HG02981 (cell line): ENCODE measurements at regions not wholly inside any gene's neighbourhood (a gene's known extent, or its start where the extent isn't known, plus 50 kb on each side); places are given as distances from the start of the nearest gene placed in this dataset.
"Not testable (repeated sequence)": the region's sequence is repeated elsewhere in the genome, so short reads cannot be mapped to it uniquely, and the experiment has no call there.

Source experiments
- ATAC-seq: cut with Tn5 transposase; IDR thresholded peaks from one replicate; pipeline ENCODE4 v1.9.1; 2021; ENCODE audit warnings: mild to moderate bottlenecking, moderate library complexity; ENCODE audit not compliant: unreplicated experiment

DNA sequence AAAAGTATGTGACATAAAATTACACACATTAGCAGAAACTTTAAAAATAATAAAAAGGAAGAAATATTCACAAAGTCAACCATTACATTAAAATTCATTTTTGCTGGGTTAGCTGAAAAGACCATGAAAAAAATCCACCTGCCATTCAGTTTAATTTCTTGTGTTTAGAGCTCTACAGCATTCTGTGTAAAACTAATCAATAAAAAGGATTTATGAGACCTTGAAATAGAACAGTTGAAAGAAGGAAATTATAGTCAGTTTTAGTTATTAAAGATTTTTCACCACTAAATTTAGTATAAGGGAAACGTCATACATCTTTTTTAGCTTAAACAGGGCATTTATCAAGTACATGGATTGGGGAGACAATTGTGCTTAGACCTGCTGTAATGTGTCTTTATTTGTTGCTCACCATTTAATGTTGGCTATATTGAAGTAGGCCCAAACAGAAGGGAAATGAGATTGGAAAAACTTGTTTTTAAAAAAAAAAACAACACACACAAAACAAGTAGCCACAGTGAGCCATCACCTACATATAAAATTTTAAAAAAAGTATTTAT lies 438.7 kb upstream of the POU3F2 start:
- no peak for ATAC-seq

DNA sequence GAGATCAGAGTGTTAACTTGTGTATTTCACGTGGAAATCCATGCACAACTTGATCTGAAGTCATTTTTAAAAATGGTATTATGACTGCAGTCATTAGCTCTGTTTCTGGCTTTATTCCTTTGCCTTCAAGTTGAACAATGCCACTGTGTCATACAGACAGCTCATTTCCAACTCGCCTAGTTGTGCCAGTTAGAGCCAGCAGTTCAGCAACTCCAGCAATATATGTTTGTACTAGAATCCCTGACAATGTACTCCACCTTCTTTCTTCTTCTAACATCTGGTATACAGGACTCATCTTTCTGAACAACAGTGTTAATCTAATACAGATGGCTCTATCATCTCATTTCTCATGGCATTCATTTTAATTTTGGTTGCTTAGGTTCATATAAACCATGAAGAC lies 418.3 kb upstream of the POU3F2 start:
- no peak for ATAC-seq

DNA sequence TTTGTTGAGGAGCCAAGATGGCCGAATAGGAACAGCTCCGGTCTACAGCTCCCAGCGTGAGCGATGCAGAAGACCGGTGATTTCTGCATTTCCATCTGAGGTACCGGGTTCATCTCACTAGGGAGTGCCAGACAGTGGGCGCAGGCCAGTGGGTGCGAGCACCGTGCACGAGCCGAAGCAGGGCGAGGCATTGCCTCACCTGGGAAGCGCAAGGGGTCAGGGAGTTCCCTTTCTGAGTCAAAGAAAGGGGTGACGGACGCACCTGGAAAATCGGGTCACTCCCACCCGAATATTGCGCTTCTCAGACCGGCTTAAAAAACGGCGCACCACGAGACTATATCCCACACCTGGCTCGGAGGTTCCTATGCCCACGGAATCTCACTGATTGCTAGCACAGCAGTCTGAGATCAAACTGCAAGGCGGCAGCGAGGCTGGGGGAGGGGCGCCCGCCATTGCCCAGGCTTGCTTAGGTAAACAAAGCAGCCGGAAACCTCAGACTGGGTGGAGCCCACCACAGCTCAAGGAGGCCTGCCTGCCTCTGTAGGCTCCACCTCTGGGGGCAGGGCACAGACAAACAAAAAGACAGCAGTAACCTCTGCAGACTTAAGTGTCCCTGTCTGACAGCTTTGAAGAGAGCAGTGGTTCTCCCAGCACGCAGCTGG lies 417.7 kb upstream of the POU3F2 start:
- ATAC-seq, result not testable (repeated sequence)

DNA sequence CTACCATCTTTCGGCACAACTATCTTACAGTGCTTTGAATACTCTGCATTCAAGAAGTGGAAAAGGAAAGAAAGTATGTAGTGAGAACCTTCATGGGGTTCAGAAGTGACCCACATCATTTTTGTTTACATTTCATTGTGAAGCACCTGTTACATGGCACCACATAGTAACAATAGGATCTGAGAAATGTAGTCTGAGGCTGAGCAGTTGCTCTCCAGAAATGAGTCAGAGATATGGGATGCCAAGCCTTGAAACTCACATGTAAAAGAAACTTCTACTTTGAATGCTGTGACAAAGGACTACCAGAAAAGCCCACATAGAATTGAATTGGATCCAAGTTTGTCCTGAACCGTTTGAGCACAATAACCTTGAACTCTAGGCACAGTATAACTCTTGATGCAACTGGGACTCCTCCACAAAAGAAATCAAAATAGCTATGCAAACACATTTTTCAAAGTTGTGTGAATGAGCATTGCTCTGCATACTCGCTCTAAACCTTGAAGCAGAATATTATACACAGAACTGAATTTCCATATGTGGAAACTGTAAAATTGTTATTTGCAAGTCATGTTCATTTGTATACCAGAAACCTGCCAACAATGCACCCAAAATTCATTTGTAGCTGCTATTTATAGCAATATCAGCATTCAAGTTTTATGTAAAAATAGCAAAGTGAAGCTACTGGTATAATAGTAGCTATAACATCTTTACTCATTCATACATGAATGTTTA lies 400.9 kb upstream of the POU3F2 start:
- ATAC-seq, result peak; percentile 87

DNA sequence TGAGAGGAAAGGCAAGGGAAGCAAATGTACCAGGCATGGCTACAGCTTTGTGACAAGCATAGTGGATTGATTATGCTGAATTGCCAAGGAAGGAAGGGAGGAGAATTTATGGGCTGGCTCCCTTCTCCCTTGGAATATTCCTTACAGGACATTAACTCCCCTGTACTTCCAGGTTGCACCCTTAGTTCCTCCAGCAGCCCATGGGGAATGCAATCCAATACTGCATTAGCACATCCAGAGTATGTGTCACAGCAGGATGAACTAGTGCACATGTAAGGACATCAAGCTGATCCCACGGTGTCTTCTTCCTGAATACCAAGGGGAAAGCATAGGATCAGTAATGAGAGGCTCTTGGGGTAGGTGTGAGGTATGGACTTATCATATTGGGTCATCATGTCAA lies 390.7 kb upstream of the POU3F2 start:
- no peak for ATAC-seq

DNA sequence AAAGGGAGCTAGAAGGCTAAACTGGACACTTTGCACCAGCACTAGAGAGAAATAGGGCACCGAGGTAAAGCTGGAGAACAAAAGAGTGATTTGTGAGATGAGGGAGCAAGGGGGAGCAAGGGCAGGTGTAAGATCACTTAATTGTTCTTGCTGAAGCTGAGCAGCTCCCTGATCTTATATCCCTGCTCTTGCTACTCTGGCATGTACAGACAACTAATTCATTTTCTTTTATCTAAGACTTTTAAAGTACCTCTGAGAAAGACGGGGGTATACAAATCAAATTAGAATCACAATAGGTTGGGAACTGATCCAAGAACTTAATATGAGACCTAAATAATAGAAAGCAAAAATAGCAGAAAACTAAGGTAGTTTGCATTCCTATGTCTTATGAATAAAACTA lies 381.7 kb upstream of the POU3F2 start:
- ATAC-seq, result no peak

DNA sequence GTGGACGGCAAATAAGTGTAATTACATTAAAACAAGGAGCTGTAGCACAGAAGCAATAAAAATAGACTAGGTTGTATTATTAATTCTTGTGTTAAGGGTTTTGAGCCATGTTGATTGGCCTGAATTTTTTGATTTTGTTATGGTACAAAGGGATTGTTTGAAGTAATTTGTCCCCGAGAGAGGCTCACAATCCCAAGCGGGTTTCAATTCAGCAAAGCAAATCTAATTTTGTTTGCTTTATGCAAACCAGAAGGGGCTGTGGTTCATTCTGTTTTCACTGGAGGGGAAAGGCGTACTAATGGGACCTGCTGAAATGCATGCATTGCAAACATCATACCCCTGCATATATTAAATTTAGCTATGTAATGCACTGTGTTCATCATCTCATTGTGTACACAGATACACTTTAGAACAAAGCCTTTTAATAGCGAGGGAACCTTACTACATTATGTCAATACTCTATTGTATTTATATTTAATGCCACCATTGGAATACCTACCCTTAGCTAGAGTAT lies 379.5 kb upstream of the POU3F2 start:
- ATAC-seq, result no peak

DNA sequence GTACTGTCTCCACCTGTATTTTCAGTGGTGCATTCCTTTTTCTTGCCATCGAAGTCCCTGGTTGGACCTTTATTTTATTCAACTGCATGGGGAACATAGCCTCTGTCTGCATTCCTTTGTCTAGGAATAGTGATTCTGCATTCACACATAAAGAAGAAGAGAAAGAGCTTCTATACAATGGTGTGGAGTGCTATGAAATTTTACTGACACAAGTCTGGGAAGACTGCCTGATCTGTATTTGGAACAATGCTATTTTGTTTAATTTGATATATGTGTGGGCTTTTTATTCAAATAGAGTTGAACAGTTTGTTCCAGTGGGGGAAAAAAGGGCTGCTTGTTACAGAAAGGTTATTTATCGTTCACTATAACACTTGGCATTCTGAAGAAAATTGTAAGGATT lies 375.7 kb upstream of the POU3F2 start:
- ATAC-seq, result no peak

DNA sequence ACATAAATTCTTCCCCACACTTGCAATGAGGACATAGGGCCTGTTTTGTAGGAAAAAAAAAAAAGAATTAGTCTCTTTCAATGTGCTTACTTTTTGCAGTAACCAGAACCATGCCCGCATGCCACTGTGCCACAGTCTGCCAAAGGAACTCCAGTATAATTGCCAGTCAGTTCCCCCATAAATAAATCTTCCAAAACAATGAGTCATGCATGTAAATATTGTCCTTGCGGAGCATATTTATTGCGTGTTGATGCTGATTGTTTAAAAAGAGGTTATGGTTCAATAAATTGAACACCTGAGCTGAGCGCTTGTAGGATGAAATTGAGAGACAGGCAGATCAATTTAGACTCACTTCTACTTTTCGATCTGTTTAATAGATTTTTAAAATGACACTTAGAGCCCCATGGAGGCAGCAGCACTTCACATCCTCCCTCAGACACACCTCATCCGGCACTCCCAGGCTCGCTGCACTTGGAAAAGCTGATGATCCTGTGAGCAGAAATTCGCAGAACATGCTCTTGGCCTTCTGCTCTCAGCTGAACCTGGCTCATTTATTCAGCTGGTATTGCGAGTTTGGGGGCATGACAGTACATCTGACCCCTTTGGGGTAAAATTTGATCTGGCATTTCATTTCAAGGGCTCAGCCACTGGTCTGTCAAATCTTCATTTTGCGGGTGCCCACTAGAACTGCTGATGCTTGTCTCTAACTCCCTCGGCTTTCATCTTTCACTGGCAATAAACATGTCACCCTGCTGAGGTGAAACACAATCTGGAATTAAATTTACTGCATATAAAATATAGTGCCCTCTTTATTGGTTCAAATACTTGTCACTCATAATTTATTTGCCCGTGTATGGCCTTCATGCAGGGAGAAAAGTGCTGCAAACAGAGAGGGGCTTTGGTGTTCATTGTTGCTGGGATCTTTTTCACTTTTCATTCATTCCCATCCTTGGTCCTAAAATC lies 371.1 kb upstream of the POU3F2 start:
- ATAC-seq, result no peak

DNA sequence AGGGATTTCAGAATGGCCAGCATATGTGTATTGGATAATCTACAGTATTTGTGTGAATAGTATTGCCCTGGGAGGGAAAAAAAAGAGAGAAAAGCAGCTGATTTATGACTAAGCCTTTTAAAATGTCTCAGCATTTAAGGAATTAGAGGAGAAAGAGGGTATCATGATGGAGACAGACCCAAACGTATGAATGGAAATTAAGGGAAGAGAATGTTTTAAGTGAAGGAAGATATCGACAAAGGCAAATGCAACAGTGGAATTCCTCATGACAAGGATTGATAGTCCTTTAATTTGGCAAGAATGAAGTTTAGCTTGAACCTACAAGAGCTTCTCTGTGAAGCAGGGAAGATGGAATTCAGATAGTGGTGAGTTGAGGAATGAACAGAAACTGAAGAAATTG lies 367.3 kb upstream of the POU3F2 start:
- ATAC-seq, result no peak

DNA sequence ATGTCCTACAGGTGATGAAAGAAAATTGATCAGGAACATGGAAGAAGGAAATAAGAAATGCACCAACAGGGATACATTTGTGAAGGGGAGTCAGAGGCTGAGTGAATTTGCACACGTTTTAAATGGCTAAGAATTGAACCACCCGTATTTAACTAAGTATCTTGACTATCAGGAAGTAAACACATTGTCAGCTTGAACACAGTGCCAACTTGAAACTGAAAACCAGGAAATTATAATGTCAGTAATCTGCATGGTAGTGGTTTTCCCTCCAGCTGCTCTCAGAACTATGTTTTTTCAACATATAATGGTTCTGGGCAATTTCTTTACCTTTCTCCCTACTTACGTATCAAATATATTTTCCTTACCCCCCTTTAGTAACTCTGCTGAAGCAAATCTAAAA lies 366.5 kb upstream of the POU3F2 start:
- no peak for ATAC-seq

DNA sequence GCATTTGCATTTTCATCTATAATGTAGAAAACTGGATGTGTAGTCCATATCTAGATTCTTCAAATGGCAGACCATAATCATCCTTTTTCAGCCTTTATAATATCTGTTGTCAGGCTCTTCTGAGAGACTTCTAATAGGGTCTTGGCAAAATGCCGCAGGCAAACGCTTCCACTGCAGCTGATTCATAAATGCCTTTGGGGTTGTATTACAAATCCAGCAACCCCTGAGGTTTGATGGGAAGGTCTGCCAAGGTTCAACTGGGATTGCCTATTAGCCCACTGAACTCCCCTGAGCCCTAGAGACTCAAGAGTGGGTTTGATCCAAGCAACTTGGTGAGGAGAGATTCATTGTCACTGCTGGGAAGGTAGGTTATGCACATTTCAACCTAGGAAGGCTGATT lies 365.2 kb upstream of the POU3F2 start:
- ATAC-seq, result no peak

DNA sequence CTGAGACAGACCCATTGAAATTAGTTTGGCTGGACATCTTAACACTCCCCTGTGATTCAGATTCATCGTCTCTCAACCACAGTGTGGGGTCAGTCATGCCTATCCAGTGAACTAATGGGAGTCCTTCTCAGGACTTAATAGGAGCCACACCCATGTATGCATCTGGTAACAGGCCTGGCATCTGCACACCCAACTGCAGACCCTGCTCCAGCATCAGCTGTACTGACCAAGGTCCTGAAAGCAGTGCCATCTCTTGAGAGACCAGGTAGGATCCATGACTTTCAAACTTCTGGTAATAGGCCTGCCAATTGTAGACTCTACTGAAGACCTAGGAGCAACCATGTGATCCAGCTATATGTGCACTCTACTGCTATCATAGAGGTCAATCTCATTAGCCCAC lies 363.6 kb upstream of the POU3F2 start:
- ATAC-seq, result no peak

DNA sequence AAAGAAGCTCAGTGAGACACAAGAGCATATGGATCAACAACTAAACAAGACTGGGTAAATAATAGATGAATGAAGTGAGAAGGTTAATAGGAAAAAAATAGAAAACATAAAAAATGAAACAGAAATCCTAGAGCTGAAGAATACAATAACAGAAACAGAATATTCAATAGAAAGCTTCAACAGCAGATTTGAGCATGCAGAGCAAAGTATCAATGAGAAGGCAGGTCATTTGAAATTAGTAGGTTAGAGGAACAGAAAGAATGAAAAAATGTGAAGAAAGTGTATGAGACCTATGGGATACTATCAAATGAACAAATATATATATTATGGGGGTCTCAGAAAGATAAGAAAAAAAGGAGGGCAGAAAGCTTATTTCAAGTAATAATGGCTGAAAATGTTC lies 362.9 kb upstream of the POU3F2 start:
- no peak for ATAC-seq

DNA sequence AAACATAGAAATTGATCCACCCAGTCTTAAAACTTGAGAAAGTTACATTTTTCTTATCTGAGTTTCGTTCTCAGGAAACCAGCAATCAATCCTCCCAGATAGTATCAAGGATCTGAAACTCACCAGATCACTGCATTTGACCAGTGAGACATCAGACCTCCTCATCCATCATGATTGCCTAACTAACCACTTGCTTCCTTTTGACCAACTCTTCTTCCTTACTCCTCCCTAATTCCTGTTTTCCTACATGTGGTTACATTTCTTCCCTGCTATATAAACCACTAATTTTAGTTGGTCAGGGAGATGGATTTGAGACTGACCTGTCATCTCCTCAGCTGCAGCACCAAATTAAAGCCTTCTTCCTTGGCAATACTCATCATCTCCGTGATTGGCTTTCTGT lies 357.1 kb upstream of the POU3F2 start:
- ATAC-seq, result no peak

DNA sequence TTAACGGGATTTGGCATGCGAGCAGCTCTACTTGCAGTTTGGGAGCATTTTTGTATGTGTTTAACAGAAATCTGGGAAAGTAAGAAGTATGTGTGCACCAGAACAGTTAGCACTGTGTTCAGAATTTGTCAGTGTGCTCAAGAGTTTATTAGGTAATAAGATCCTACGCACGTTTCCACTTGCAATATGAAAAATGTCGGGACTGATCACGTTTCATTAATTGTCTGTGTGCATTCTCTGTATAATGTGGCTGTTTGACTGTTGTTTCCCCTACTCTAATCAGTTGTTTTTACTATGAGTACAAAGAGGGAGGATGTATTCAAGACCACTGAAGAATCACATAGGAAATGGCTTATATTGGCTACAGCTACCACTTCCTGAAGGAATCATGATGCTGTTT lies 349.7 kb upstream of the POU3F2 start:
- no peak for ATAC-seq

DNA sequence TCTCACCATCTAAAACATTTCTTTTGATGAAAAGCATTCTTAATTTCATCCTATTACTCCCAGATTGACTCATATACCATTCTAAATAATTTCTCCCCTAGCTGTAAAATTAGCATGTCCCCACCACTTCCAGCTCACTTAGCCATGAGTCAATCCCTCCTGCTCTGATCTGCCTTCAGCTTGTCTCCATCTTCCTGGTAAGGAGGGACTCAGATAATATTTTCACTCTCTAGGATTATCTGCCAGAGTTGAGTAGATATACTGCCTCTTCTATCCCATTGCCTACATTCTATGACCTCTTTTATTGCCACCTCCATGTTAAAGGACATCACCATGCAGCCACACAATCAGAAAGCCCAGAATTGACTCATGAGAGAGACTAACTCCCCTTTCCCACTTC lies 348.8 kb upstream of the POU3F2 start:
- ATAC-seq, result no peak

DNA sequence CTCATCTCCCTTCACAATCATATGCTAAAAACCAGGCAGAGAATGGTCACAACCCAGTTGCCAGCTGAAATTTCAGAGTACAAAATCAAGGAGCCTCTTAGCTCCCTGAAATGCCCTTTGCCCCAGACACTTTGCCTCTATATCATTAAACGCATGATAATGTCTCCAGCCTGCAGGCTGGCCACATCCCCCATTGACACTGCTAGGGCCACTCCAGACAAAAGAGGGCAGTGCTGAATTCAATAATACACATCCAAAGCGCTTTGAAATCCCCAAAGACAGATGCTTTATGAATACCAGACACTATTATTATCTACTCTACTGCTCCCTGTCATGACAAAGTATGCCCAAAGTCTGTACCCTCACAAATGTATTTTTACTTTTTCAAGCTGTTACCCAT lies 348.3 kb upstream of the POU3F2 start:
- ATAC-seq, result no peak

DNA sequence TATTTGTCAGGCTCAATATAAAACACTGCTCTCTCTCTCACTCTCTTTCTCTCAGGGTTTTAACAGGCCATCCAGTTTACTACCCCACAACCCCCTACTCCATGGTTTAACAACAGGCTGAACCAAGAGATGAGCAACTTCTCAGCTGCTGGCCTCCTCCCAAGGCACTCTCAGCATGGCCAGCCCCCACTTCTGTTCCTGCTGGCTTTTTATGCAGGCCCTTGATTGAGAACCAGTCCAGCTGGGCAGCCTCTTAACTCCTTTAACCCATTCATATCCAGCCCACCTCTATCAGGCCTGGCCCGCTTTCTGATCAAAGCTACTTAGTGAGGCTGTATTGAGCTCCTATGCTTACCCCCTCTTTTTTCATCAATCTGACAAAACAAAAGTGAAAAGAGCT lies 346.8 kb upstream of the POU3F2 start:
- ATAC-seq, result no peak

DNA sequence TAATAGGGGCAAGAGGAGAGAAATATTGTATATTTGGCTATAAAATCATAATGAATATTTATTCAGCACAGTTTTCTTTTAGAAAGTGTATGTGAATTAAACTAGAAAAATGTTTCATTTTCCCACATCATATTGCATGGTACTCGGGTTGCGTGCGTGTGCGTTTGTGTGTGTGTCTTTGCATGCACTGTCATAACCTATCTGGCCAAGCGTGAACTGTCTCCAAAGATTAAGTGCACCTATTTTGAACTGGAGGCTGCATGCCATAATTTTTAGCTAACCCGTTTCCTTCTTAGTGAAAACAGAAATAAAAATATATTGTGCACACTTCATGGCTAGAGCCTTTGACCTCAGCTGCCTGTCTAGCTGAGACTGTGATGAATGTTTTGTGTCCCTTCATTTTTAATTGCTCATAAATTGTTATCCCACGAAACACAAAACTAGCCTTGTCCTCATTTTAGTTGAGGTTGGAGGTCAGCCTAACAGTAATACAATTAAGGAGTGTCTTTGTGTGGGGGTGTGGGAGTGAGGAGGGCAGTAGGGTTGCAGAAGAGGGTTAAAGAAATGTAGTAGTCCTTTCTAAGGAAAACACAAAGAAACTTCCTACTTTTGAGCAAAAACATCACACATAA lies 336.1 kb upstream of the POU3F2 start:
- no peak for ATAC-seq

DNA sequence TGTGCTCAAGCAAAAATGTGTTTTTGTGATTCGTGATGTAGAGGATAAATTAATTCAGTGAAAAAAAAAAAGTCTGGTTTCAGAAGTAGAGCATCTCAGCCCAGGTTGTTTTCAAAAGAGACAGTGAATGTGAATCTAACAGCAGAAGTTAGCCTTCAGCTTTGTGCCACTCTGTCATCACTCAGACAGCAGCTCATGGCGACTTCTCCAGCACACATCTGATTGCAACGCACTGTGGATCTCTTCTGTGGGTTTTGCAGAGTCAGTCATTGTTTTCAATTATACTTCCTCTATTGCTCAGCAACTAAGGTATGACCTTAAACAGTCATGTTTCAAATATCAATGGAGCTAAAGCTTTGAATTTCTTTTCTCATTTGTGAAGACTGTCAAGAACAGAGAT lies 335.5 kb upstream of the POU3F2 start:
- ATAC-seq, result no peak
